Immature natural killer cell (primary cell): ENCODE measurements at regions not wholly inside any gene's neighbourhood (a gene's known extent, or its start where the extent isn't known, plus 50 kb on each side); places are given as distances from the start of the nearest gene placed in this dataset.

Experiments
- DNase-seq, 3 donors: peaks; one replicate each; pipeline ENCODE4 v3.0.0; 2022; ENCODE audit warnings: mixed read lengths in 1 of 3
- H3K27ac Mint-ChIP-seq, 6 donors: one replicate each; pipeline ENCODE4 v1.8.0; 2020; ENCODE audit warnings: mixed read lengths in 6 of 6, mild to moderate bottlenecking in 5 of 6, inconsistent platforms in 4 of 6, moderate library complexity in 3 of 6
- H3K27me3 Mint-ChIP-seq, 3 donors: one replicate each; pipeline ENCODE4 v1.8.0; 2020 to 2021; ENCODE audit warnings: low read depth in 3 of 3, mild to moderate bottlenecking in 3 of 3, mixed read lengths in 3 of 3, moderate library complexity in 3 of 3, inconsistent platforms in 1 of 3
- H3K36me3 Mint-ChIP-seq, 3 donors: one replicate each; pipeline ENCODE4 v1.8.0; 2020; ENCODE audit warnings: mixed read lengths in 3 of 3, inconsistent platforms in 2 of 3, mild to moderate bottlenecking in 2 of 3
- H3K4me1 Mint-ChIP-seq, 2 donors: one replicate each; pipeline ENCODE4 v1.8.0; 2020; ENCODE audit warnings: inconsistent platforms in 2 of 2, mild to moderate bottlenecking in 2 of 2, mixed read lengths in 2 of 2, moderate library complexity in 1 of 2
- H3K4me3 Mint-ChIP-seq, 5 donors: one replicate each; pipeline ENCODE4 v1.8.0; 2020; ENCODE audit warnings: mild to moderate bottlenecking in 5 of 5, mixed read lengths in 5 of 5, inconsistent platforms in 3 of 5, moderate library complexity in 3 of 5
- H3K9me3 Mint-ChIP-seq, 6 donors: one replicate each; pipeline ENCODE4 v1.8.0; 2020; ENCODE audit warnings: mild to moderate bottlenecking in 6 of 6, mixed read lengths in 6 of 6, inconsistent platforms in 4 of 6, moderate library complexity in 3 of 6

DNA sequence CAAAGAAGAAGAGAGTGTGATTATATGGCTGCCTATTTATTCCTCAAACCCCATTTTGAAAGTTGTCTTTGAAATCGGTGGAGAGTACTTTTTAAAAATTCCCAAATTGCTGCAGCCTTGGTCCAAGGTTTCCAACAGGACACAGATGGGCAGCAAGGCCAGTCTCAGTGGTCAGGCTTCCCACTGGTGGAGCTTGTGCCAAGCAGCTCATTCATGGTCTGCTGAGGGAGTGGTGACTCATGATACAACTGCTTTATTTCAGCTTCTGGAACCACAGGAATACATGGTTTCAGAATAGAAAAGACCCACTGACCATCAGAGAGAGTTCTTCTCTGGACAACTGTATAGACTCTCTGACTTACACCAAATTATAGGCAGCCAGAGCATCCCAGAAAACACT, 673.1 kb upstream of the KLF4 start:
- Mint-ChIP-seq H3K27ac (no peak overlapping the region), H3K9me3 (peaks cover 3 to 30% (median 7%) of the 10 kb centered on the region in 6 donors), H3K36me3 (peaks cover 0 to 3% (median 0%) of the 10 kb centered on the region in 3 donors), H3K27me3 (no peaks in the 10 kb centered on the region), H3K4me3 (no peak overlapping the region), H3K4me1 (no peaks in the 10 kb centered on the region)
- DNase-seq, result no peak

- H3K4me1 Mint-ChIP-seq, result no peaks in the 10 kb centered on the region
- H3K9me3 Mint-ChIP-seq, result peaks cover 3 to 25% (median 7%) of the 10 kb centered on the region in 6 donors
- H3K4me3 Mint-ChIP-seq, result no peak overlapping the region
- no peak overlapping the region for H3K27ac Mint-ChIP-seq
- no peak for DNase-seq
- H3K36me3 Mint-ChIP-seq, result peaks cover 0 to 3% (median 0%) of the 10 kb centered on the region in 3 donors
- H3K27me3 Mint-ChIP-seq, result peaks cover 0 to 1% (median 0%) of the 10 kb centered on the region in 3 donors
These were observed 671.9 kb upstream of the KLF4 start for GRCh38 chr9:108161503-108161902.

GRCh38 chr9:108160706-108161355, 671.3 kb upstream of the KLF4 start:
- H3K27me3 Mint-ChIP-seq, result peaks cover 0 to 1% (median 0%) of the 10 kb centered on the region in 3 donors

DNA sequence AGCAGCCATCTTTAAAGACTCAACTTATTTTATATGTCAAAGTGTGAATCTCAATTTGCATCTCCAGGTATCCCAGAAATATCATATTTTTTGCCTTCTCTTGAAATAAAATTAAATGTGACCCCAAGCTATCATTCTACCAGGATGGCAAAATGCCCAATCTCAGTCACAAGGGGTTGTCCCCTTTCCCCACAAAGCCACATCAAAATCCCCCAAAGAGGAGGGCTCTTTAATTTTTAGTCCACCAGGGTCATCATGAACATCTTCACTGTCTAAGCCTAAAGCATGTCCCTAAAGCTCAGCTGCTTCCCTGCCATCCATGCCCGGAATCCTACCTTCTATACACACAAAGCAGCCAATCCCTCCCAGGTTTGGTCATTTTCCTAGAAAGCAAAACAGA, 670.5 kb upstream of the KLF4 start:
- no peak for DNase-seq
- Mint-ChIP-seq H3K36me3 (peaks cover 0 to 3% (median 0%) of the 10 kb centered on the region in 3 donors), H3K27ac (no peak overlapping the region), H3K4me3 (no peak overlapping the region), H3K9me3 (peaks cover 0 to 20% (median 4%) of the 10 kb centered on the region in 6 donors), H3K27me3 (peaks cover 0 to 1% (median 0%) of the 10 kb centered on the region in 3 donors), H3K4me1 (no peaks in the 10 kb centered on the region)

More at GRCh38 chr9:108160706-108161355, 671.3 kb upstream of the KLF4 start:
- no peak for DNase-seq
- Mint-ChIP-seq H3K4me3 (no peak overlapping the region), H3K27ac (no peak overlapping the region), H3K36me3 (peaks cover 0 to 3% (median 0%) of the 10 kb centered on the region in 3 donors), H3K9me3 (peaks cover 0 to 21% (median 4%) of the 10 kb centered on the region in 6 donors), H3K4me1 (no peaks in the 10 kb centered on the region)

- Mint-ChIP-seq H3K27ac (no peak overlapping the region), H3K9me3 (peaks cover 0 to 15% (median 3%) of the 10 kb centered on the region in 6 donors), H3K27me3 (peaks cover 0 to 1% (median 0%) of the 10 kb centered on the region in 3 donors), H3K4me1 (no peaks in the 10 kb centered on the region), H3K36me3 (no peaks in the 10 kb centered on the region), H3K4me3 (no peak overlapping the region)
- no peak for DNase-seq
These were observed 668.8 kb upstream of the KLF4 start for GRCh38 chr9:108158236-108158995.

GRCh38 chr9:108156270-108156998, 666.9 kb upstream of the KLF4 start:
- no peak for DNase-seq
- no peak overlapping the region for H3K4me3 Mint-ChIP-seq
- no peak overlapping the region for H3K27ac Mint-ChIP-seq
- peaks cover 0 to 22% (median 2%) of the 10 kb centered on the region in 6 donors for H3K9me3 Mint-ChIP-seq
- no peaks in the 10 kb centered on the region for H3K4me1 Mint-ChIP-seq
- H3K36me3 Mint-ChIP-seq, result no peaks in the 10 kb centered on the region
- peaks cover 0 to 1% (median 0%) of the 10 kb centered on the region in 3 donors for H3K27me3 Mint-ChIP-seq

GRCh38 chr9:108153416-108153815, 663.8 kb upstream of the KLF4 start:
- Mint-ChIP-seq H3K4me3 (no peak overlapping the region), H3K9me3 (peaks cover 0 to 8% (median under 1%) of the 10 kb centered on the region in 6 donors), H3K27ac (no peak overlapping the region), H3K4me1 (no peaks in the 10 kb centered on the region), H3K36me3 (no peaks in the 10 kb centered on the region), H3K27me3 (peaks cover 0 to 2% (median 1%) of the 10 kb centered on the region in 3 donors)
- DNase-seq, result no peak

GRCh38 chr9:108150736-108151586, 661.4 kb upstream of the KLF4 start:
- Mint-ChIP-seq H3K9me3 (peaks cover 2 to 20% (median 7%) of the 10 kb centered on the region in 6 donors), H3K36me3 (no peaks in the 10 kb centered on the region), H3K27me3 (peaks cover 0 to 3% (median 2%) of the 10 kb centered on the region in 3 donors), H3K27ac (no peak overlapping the region), H3K4me3 (no peak overlapping the region), H3K4me1 (no peaks in the 10 kb centered on the region)
- no peak for DNase-seq

DNA sequence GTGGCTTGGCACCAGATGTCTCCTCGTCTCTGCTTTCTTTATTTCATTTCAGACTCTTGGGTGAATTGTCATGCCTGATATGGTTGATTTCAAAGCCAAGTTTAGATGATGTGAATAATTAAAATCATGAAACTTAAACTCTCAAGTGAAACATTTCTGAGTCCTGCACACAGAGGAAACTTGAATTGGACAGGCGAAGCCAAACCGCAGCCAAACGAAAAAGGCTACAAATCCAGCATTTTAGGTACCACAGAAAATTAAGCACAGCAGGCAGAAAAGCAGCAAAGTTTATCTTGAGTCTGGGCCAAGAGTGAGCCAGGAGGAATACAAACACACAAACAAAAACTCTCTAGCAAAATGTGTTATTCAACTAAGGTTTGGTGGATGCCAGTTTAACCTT, 659.8 kb upstream of the KLF4 start:
- H3K9me3 Mint-ChIP-seq, result peaks cover 4 to 22% (median 8%) of the 10 kb centered on the region in 6 donors
- H3K36me3 Mint-ChIP-seq, result no peaks in the 10 kb centered on the region
- no peak for DNase-seq
- H3K4me3 Mint-ChIP-seq, result no peak overlapping the region
- no peaks in the 10 kb centered on the region for H3K4me1 Mint-ChIP-seq
- H3K27me3 Mint-ChIP-seq, result peaks cover 0 to 3% (median 2%) of the 10 kb centered on the region in 3 donors
- H3K27ac Mint-ChIP-seq, result no peak overlapping the region

- Mint-ChIP-seq H3K4me1 (no peaks in the 10 kb centered on the region), H3K36me3 (no peaks in the 10 kb centered on the region), H3K4me3 (no peak overlapping the region), H3K9me3 (peaks cover 4 to 22% (median 6%) of the 10 kb centered on the region in 6 donors), H3K27me3 (peaks cover 0 to 4% (median 0%) of the 10 kb centered on the region in 3 donors), H3K27ac (no peak overlapping the region)
- DNase-seq, result no peak
These were observed 653.1 kb upstream of the KLF4 start for GRCh38 chr9:108142504-108143201.

DNA sequence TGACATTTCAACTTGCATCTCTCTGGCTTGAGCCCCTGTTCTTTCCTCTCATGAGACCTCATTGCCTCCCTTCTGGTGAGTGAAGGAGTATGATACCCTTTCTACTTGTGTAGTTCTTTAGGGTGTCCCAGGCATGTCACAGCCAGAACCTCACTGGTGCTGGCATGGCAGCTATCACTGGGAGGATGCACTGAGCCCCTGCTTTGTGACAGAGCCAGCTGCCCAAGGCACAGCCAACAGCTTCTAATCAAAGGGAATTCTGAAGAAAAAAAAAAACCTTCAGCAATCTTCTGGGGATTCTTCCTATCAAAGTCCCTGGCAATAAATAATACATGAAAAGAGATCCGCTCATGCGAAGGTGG, 652.6 kb upstream of the KLF4 start:
- DNase-seq, result no peak
- H3K27ac Mint-ChIP-seq, result no peak overlapping the region

GRCh38 chr9:108139900-108140299, 650.3 kb upstream of the KLF4 start:
- no peak overlapping the region for H3K27ac Mint-ChIP-seq
- DNase-seq, result no peak
- H3K36me3 Mint-ChIP-seq, result no peaks in the 10 kb centered on the region
- peaks cover 0 to 3% (median 2%) of the 10 kb centered on the region in 3 donors for H3K27me3 Mint-ChIP-seq
- no peaks in the 10 kb centered on the region for H3K4me1 Mint-ChIP-seq
- H3K9me3 Mint-ChIP-seq, result peaks cover 0 to 19% (median 1%) of the 10 kb centered on the region in 6 donors
- H3K4me3 Mint-ChIP-seq, result no peak overlapping the region

More for the DNA sequence above, 652.6 kb upstream of the KLF4 start:
- H3K36me3 Mint-ChIP-seq, result no peaks in the 10 kb centered on the region
- no peak overlapping the region for H3K4me3 Mint-ChIP-seq
- no peaks in the 10 kb centered on the region for H3K4me1 Mint-ChIP-seq
- H3K27me3 Mint-ChIP-seq, result peaks cover 0 to 4% (median 0%) of the 10 kb centered on the region in 3 donors
- peaks cover 0 to 23% (median 4%) of the 10 kb centered on the region in 6 donors for H3K9me3 Mint-ChIP-seq
